Central memory CD4-positive, alpha-beta T cell (primary cell): ENCODE measurements at regions not wholly inside any gene's neighbourhood (a gene's known extent, or its start where the extent isn't known, plus 50 kb on each side); places are given as distances from the start of the nearest gene placed in this dataset.

Source experiments
- DNase-seq: peaks from one replicate; pipeline ENCODE4 v3.0.0; 2022

DNA sequence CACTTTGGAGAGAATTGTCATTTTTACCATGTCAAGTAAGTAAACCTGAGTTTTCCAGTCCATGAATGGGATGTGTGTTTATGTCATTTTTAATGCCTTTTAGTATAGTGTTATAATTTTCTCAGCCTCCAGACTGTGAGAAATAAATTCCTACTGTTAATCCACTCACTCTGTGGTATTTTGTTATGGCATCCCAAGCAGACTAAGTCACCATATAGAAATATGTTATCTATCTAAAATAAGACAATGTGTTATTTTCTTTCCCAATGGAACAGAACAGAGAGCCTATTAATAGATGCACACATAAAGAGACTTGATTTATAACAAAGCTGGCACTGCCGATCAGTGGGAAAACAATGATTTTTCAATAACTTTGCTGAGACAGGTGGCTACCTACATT, 70.2 kb upstream of the SLC4A11 start:
- no peak for DNase-seq

DNA sequence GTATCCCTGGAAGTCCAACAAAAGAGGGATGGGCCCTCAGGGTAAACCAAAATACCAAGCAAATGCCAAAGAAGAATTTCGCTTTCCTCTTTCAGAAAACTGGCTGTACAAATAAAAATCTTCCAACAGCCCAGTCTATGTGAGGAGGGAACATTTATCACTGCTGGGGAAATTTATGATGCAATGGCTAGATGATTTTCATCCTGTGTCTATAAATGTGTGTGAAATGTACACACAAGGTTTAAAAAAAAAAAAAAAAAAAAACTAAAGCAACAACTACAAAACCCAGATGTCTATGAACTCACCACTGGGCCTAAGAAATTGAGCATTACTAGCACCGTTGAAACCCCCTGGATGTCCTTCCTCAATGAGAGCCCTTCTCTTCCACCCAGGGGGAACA, 68.7 kb upstream of the SLC4A11 start:
- no peak for DNase-seq

DNA sequence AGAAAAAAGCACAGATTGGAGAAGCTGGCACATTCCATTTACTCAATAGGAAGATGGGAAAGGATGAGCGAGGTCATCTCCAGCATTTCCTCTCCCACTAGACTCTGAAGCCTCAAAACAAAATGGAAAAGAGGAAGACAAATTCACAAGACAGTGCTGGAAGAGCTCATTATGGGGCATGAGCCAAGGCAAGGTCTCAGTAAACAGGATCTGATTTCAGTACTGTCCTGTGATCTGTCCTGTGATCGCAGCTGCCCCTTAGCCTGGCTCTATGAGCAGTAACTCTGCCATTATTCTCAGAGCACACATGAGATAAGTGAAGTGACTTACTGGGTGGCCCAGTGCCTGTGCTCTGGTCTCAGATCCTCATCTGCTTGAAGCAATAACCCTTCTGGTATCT, 68.1 kb upstream of the SLC4A11 start:
- no peak for DNase-seq

- DNase-seq = no peak
These were observed 67.1 kb upstream of the SLC4A11 start for GRCh38 chr20:3306068-3306467.

- no peak for DNase-seq
These were observed 65.5 kb upstream of the SLC4A11 start for GRCh38 chr20:3304456-3304855.

DNA sequence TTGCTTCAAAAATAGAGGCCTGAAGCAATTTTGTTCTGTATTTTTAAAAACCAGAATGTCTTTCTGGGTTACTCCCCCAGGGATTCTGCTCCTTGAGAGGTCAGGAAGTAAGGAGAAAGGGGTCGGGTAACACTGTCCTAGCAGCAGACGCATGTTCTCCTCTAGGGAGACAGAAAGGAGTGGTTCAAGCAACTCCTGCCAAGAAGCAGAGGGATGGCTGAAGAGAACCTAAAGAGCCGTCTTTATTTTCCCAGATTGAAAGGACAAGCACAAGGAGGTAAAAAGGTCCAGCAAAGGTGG, 58.0 kb upstream of the SLC4A11 start:
- no peak for DNase-seq

GRCh38 chr20:3296261-3297078, 57.5 kb upstream of the SLC4A11 start:
- DNase-seq = no peak
